GM18861 (cell line): ENCODE measurements at regions not wholly inside any gene's neighbourhood (a gene's known extent, or its start where the extent isn't known, plus 50 kb on each side); places are given as distances from the start of the nearest gene placed in this dataset.

ENCODE experiments used
- ATAC-seq: cut with Tn5 transposase; IDR thresholded peaks from one replicate; pipeline ENCODE4 v1.9.1; 2021; ENCODE audit not compliant: unreplicated experiment

- no peak for ATAC-seq
These were observed 494.9 kb upstream of the MEF2C start for GRCh38 chr5:89377767-89378455.

DNA sequence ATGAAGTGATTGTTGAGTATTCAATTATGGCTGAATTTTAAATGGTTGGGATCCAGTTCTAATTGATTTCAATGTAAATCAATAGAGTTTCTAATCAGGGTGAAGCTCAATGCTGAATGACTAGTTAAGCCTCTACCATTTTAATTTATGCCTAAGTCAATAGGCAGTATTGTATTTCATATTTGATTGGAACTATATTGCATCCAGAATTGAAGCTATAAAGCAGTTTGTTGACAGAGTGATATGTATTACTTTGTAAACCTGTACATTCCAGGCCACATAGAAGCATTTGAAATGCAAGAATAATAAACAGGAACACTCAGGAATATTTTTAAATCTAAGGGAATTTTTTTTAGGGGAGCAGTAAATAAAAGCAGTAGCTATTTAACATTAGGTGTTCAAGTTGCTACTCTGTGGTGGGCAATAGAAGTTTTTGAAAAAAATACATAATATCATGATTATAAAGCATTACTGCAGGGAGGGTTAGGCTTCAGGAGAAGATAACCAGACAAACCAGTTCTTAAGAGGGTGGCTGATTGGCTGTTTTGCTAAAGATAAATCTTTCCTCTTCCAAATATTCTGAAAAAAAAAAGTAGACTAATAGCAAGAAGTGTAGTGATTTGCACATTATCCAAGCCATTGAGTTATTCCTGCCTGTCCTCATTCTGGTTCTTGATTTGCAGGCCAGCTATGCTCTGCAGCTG is 492.0 kb upstream of the MEF2C start:
- ATAC-seq = no peak

DNA sequence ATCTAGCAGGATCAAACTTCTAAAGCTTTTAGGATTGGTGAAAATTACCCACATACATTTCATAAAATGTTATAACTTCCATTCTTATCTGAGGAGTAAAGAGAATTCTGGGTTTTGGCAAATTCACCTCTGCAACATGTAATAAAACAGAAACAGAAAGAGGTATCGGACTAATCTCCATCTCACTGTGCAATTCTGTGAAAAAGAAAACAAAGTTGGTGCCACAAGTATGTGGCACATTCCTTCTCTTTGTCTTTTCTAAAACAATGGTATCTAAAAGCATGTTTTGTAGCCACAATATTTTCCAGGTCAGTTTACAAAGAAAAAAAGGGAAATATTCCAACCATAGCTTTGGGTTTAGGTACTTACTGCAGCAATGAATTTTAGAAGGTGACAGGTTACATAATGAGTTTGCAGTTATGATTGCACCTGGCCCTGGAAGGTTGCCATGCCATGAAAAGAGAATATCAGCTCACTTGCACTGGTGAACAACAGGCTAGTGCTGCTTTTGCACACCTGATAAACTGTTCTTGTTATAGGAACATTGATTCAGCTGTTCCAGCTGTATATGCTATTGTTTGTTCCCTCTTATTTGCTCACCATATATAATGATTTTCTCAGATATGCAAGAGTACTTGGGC is 491.3 kb upstream of the MEF2C start:
- ATAC-seq = no peak

DNA sequence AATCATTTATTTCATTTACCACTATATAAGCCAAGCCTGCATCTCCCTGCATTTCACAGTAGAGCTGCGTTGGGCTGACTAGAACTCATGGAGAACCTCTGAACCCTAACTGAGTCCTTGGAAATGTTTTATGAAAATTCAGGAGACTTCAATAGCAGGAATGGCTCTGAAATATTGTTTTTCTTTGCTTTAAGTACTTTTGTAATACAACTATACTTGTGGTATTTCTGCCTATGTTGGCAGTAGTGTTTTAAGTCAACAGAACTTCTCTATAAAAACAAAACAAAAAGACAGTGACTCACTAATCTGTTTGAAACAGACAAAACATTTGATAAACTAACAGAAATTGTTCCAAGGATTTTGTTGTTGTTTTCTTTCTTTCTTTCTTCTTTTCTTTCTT is 489.2 kb upstream of the MEF2C start:
- ATAC-seq = no peak

- no peak for ATAC-seq
These were observed 488.7 kb upstream of the MEF2C start for GRCh38 chr5:89371646-89372045.

GRCh38 chr5:89359046-89359445 is 476.1 kb upstream of the MEF2C start:
- no peak for ATAC-seq

GRCh38 chr5:89353837-89354551 is 471.0 kb upstream of the MEF2C start:
- no peak for ATAC-seq

GRCh38 chr5:89351975-89352374 is 469.0 kb upstream of the MEF2C start:
- no peak for ATAC-seq

- ATAC-seq = no peak
These were observed 468.2 kb upstream of the MEF2C start for GRCh38 chr5:89351222-89351621.

DNA sequence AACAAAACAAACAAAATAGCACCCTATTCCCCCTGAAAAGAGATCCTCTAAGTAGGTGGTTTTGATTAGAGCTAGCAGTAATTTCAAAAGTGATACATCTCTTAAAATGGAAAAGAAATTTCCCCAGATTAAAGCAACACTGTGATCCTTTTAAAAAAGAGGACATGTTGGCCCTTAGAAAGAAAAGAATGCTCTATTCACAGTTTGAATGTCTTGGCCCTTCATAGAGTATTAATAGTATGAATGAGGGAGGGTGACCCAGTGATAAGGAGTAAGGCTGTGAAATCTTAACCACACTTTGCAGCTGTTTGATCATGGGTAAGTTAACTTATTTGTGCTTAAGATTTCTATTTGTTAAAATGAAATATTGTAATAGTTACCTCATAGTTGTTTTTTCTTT is 467.7 kb upstream of the MEF2C start:
- ATAC-seq = no peak

- no peak for ATAC-seq
These were observed 466.4 kb upstream of the MEF2C start for GRCh38 chr5:89349246-89349980.

GRCh38 chr5:89346573-89346972 is 463.6 kb upstream of the MEF2C start:
- ATAC-seq = no peak

DNA sequence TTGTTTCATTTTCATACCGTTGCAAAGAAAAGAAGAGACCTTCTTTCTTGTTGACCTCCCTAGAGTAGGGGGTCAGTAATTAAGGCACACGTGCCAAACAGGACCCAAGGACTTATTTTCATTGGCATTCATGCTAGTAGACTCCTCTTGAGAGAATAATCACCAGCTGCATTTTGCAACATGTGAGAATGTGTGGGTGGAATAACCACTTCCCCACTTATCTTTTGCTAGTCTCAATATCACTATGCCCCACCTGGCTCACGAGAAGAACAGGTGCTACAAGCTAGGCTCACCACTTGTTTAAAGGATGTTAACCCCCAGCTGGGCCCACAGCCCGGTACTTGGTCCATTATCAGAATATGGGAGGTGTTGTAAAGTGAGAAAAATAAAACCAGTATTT is 460.7 kb upstream of the MEF2C start:
- ATAC-seq = peak; percentile 87

DNA sequence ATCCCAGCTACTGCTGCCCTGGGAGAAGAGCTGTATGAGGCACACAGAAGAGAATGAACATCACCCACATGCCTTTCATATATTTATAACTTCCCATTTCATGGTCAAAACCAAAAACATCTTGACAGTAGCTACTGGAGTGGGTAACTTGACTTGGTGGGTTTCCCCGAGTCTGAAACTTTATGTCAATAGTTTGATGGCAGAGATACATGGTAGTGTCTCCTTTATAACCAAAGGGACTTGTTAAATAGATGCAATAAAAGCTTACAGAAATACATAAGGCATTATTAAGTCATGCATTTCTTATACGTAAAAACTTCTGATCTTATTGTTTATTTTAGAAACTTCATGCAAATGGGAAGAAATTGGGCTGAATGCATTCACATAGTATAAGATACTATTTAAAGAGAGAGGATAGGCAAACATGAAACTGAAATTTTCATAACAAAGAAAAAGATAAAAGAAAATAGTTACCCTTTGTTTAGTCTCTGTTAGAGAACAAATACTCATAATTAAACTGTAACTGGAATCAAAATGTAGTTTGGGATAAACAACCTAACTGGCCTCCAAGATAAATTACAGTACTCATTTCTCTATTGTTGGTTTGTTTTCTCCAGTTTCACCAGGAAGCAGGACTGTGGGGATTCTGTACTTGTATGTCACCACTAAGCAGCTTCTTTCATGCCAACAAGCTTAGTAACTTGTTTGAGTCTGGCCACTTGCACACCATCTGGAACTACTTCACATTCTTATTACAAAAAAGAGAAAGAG is 459.3 kb upstream of the MEF2C start:
- ATAC-seq = no peak

GRCh38 chr5:89338935-89339334 is 456.0 kb upstream of the MEF2C start:
- no peak for ATAC-seq

GRCh38 chr5:89336111-89336510 is 453.1 kb upstream of the MEF2C start:
- ATAC-seq = no peak

DNA sequence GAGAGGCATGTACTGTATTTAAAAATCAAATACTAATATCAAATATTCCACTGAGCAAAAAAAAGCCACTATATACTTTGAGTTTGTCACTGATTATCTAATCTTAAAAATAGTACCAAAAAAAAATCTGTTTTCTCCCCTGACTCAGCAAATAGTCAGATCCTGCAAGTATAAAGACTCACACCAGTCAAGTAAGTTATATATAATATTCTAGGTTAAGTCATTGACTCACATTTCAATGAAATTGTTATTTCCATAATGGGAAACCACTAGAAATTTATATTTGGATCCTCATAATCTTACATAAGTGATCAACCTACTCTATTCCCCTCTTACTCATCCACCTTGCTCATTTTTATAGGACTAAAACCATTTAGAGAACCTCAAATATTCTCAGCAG is 447.2 kb upstream of the MEF2C start:
- ATAC-seq = no peak

GRCh38 chr5:89327608-89328007 is 444.6 kb upstream of the MEF2C start:
- no peak for ATAC-seq

GRCh38 chr5:89324990-89325389 is 442.0 kb upstream of the MEF2C start:
- no peak for ATAC-seq
